ENCODE measurements at regions not wholly inside any gene's neighbourhood (a gene's known extent, or its start where the extent isn't known, plus 50 kb on each side); places are given as distances from the start of the nearest gene placed in this dataset.

DNA sequence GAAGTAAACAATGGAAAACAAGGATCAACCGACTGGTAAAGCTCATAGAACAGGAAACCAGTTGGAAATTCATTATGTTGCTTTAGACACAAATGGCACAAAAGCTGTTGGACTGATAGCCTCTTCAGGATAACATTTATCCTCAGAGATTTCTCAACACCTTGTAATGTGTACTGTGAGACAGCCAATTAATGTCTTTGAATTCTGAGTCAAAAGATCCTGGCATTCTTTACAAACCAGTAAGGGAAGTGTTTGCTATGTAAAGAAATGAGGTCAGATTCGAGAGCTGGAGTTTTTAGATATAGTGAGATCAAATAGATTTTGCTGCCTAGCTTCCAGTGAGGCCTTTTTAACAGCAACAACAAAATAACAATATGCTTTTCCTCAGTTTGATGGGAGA is 439.2 kb downstream of the C6orf118 start (continued):
- no peak for TF ChIP-seq ARNTL (CRISPR knock-in tag; IDR thresholded peaks at IDR 0.05; ENCODE audit: borderline replicate concordance, low read depth)

DNA sequence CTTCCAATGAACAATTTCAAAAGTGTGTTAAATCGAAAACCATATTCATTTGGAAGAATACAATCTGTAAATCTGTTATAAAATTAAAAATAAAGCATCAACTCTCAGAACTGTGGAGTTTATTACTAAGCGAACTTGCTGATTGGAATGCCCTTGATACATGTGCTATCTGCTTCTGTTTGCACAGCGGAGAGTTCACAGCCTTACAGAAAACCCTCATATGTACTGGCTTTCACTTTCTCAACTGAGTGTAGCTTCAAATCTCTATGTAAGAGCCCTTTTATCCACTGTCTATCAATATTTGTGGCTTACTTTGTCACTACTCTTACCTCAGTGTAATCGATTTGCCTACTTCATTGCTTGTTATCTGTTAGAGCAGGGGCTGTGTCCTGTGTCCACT is 447.4 kb downstream of the C6orf118 start:
- no peak for ATAC-seq

DNA sequence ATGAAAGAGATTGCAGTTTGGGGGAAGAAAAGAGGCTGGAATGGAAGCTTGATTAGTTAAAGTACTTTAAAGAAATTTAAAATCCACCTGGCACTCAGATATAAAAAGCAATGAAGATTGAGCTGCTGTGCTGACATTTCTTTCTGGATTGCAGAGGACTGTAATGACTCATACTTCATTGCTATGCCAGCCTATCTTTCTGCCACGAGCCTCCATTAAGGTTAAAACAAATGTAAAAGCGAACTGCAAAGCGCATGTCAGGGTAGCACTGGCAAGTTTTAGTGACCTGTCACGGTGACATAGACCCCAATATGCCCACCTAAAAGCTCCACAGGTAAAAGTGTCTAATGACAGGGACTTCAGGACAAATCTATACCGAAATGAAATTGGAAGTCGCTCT is 449.6 kb downstream of the C6orf118 start:
- TF ChIP-seq ZNF70 (CRISPR knock-in tag; IDR thresholded peaks at IDR 0.05) = no peak
- no peak for TF ChIP-seq GLIS3 (CRISPR knock-in tag; IDR thresholded peaks at IDR 0.05)
- TF ChIP-seq TOX (CRISPR knock-in tag; IDR thresholded peaks at IDR 0.05; ENCODE audit: borderline replicate concordance) = no peak
- TF ChIP-seq, protein P1, sequence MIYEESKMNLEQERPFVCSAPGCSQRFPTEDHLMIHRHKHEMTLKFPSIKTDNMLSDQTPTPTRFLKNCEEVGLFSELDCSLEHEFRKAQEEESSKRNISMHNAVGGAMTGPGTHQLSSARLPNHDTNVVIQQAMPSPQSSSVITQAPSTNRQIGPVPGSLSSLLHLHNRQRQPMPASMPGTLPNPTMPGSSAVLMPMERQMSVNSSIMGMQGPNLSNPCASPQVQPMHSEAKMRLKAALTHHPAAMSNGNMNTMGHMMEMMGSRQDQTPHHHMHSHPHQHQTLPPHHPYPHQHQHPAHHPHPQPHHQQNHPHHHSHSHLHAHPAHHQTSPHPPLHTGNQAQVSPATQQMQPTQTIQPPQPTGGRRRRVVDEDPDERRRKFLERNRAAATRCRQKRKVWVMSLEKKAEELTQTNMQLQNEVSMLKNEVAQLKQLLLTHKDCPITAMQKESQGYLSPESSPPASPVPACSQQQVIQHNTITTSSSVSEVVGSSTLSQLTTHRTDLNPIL (CRISPR knock-in tag; IDR thresholded peaks at IDR 0.05; ENCODE audit: low read depth) = no peak
- no peak for TF ChIP-seq RARB (CRISPR knock-in tag; IDR thresholded peaks at IDR 0.05)
- TF ChIP-seq BACH2 (CRISPR knock-in tag; IDR thresholded peaks at IDR 0.05; ENCODE audit: borderline replicate concordance) = no peak
- no peak for TF ChIP-seq ESRRG (CRISPR knock-in tag; IDR thresholded peaks at IDR 0.05)
- TF ChIP-seq ISL1 (CRISPR knock-in tag; IDR thresholded peaks at IDR 0.05) = no peak
- no peak for TF ChIP-seq ZNF565 (CRISPR knock-in tag; conservative IDR thresholded peaks at IDR 0.05; ENCODE audit: low read depth)
- TF ChIP-seq, protein P2, sequence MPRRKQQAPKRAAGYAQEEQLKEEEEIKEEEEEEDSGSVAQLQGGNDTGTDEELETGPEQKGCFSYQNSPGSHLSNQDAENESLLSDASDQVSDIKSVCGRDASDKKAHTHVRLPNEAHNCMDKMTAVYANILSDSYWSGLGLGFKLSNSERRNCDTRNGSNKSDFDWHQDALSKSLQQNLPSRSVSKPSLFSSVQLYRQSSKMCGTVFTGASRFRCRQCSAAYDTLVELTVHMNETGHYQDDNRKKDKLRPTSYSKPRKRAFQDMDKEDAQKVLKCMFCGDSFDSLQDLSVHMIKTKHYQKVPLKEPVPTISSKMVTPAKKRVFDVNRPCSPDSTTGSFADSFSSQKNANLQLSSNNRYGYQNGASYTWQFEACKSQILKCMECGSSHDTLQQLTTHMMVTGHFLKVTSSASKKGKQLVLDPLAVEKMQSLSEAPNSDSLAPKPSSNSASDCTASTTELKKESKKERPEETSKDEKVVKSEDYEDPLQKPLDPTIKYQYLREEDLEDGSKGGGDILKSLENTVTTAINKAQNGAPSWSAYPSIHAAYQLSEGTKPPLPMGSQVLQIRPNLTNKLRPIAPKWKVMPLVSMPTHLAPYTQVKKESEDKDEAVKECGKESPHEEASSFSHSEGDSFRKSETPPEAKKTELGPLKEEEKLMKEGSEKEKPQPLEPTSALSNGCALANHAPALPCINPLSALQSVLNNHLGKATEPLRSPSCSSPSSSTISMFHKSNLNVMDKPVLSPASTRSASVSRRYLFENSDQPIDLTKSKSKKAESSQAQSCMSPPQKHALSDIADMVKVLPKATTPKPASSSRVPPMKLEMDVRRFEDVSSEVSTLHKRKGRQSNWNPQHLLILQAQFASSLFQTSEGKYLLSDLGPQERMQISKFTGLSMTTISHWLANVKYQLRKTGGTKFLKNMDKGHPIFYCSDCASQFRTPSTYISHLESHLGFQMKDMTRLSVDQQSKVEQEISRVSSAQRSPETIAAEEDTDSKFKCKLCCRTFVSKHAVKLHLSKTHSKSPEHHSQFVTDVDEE (CRISPR knock-in tag; IDR thresholded peaks at IDR 0.05) = no peak
- TF ChIP-seq, protein P3, sequence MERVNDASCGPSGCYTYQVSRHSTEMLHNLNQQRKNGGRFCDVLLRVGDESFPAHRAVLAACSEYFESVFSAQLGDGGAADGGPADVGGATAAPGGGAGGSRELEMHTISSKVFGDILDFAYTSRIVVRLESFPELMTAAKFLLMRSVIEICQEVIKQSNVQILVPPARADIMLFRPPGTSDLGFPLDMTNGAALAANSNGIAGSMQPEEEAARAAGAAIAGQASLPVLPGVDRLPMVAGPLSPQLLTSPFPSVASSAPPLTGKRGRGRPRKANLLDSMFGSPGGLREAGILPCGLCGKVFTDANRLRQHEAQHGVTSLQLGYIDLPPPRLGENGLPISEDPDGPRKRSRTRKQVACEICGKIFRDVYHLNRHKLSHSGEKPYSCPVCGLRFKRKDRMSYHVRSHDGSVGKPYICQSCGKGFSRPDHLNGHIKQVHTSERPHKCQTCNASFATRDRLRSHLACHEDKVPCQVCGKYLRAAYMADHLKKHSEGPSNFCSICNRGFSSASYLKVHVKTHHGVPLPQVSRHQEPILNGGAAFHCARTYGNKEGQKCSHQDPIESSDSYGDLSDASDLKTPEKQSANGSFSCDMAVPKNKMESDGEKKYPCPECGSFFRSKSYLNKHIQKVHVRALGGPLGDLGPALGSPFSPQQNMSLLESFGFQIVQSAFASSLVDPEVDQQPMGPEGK (CRISPR knock-in tag; IDR thresholded peaks at IDR 0.05; ENCODE audit: borderline replicate concordance) = no peak
- no peak for TF ChIP-seq ZC3H10 (CRISPR knock-in tag; IDR thresholded peaks at IDR 0.05)
- no peak for ATAC-seq

More for the DNA sequence above, 447.4 kb downstream of the C6orf118 start:
- TF ChIP-seq ESRRG (CRISPR knock-in tag; IDR thresholded peaks at IDR 0.05) (no peak), ARNTL (CRISPR knock-in tag; IDR thresholded peaks at IDR 0.05; ENCODE audit: borderline replicate concordance, low read depth) (no peak), PPARA (CRISPR knock-in tag; IDR thresholded peaks at IDR 0.05; ENCODE audit: borderline replicate concordance) (no peak), ZFP3 (CRISPR knock-in tag; IDR thresholded peaks at IDR 0.05) (no peak), OSR1 (CRISPR knock-in tag; IDR thresholded peaks at IDR 0.05) (no peak), ZC3H10 (CRISPR knock-in tag; IDR thresholded peaks at IDR 0.05) (no peak), ISL1 (CRISPR knock-in tag; IDR thresholded peaks at IDR 0.05) (no peak), ZNF565 (CRISPR knock-in tag; conservative IDR thresholded peaks at IDR 0.05; ENCODE audit: low read depth) (no peak), RARB (CRISPR knock-in tag; IDR thresholded peaks at IDR 0.05) (no peak), SNAI2 (CRISPR knock-in tag; IDR thresholded peaks at IDR 0.05) (no peak)
- TF ChIP-seq, protein P2 (CRISPR knock-in tag; IDR thresholded peaks at IDR 0.05) = no peak
- TF ChIP-seq, protein P1 (CRISPR knock-in tag; IDR thresholded peaks at IDR 0.05; ENCODE audit: low read depth) = no peak

DNA sequence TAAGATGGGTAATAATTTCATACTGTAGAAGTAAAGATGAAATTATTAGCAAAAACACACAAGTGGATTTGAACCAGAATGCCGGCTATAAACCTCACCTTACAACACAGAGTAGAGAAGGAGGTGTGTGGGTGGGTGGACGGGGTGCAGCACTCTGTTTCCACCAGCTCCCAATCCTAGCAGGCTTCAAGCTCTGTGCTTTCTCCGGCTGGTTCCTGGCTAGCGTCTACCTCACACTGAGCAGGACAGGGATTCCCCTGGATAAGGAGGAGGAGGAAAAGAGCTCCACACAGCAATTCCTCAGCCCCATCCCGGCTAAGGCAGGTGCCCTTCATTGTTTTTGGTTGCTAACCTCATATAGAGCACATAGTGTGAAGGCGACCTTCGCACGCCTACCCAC is 453.3 kb downstream of the C6orf118 start:
- ATAC-seq = no peak
- no peak for TF ChIP-seq ZNF565 (CRISPR knock-in tag; conservative IDR thresholded peaks at IDR 0.05; ENCODE audit: low read depth)
- no peak for TF ChIP-seq BACH2 (CRISPR knock-in tag; IDR thresholded peaks at IDR 0.05; ENCODE audit: borderline replicate concordance)
- TF ChIP-seq, protein P1 (CRISPR knock-in tag; IDR thresholded peaks at IDR 0.05; ENCODE audit: low read depth) = no peak
- no peak for TF ChIP-seq ARNTL (CRISPR knock-in tag; IDR thresholded peaks at IDR 0.05; ENCODE audit: borderline replicate concordance, low read depth)
- no peak for TF ChIP-seq TOX (CRISPR knock-in tag; IDR thresholded peaks at IDR 0.05; ENCODE audit: borderline replicate concordance)
- TF ChIP-seq, protein P2 (CRISPR knock-in tag; IDR thresholded peaks at IDR 0.05) = no peak
- TF ChIP-seq, protein P4, sequence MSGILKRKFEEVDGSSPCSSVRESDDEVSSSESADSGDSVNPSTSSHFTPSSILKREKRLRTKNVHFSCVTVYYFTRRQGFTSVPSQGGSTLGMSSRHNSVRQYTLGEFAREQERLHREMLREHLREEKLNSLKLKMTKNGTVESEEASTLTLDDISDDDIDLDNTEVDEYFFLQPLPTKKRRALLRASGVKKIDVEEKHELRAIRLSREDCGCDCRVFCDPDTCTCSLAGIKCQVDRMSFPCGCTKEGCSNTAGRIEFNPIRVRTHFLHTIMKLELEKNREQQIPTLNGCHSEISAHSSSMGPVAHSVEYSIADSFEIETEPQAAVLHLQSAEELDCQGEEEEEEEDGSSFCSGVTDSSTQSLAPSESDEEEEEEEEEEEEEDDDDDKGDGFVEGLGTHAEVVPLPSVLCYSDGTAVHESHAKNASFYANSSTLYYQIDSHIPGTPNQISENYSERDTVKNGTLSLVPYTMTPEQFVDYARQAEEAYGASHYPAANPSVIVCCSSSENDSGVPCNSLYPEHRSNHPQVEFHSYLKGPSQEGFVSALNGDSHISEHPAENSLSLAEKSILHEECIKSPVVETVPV (CRISPR knock-in tag; IDR thresholded peaks at IDR 0.05) = no peak
- TF ChIP-seq OSR1 (CRISPR knock-in tag; IDR thresholded peaks at IDR 0.05) = no peak

Data from SK-N-SH treated with all-trans-retinoic acid at 6 μM for 48 hours (cell line).